HepG2 (cell line): ENCODE measurements at regions not wholly inside any gene's neighbourhood (a gene's known extent, or its start where the extent isn't known, plus 50 kb on each side); places are given as distances from the start of the nearest gene placed in this dataset.

Experiments used
- CTCF ChIP-seq: sonication (generic); formaldehyde crosslinking; IDR thresholded peaks from 2 replicates; pipeline ENCODE4 v1.5.0; 2020; ENCODE audit warnings: mild to moderate bottlenecking, missing genetic modification reagents, moderate library complexity
- ZFP62 ChIP-seq: sonication (generic); formaldehyde crosslinking; IDR thresholded peaks from 2 replicates; pipeline ENCODE4 v1.4.0; 2020; ENCODE audit warnings: missing genetic modification reagents

- no peak for TF ChIP-seq CTCF (CRISPR knock-in tag)
- TF ChIP-seq ZFP62 (CRISPR knock-in tag), result no peak
Measured at GRCh38 chr2:16391986-16392385, 273.6 kb downstream of the CYRIA start.
